ENCODE measurements at regions not wholly inside any gene's neighbourhood (a gene's known extent, or its start where the extent isn't known, plus 50 kb on each side); places are given as distances from the start of the nearest gene placed in this dataset.
"Not testable (repeated sequence)": the region's sequence is repeated elsewhere in the genome, so short reads cannot be mapped to it uniquely, and the experiment has no call there.

DNA sequence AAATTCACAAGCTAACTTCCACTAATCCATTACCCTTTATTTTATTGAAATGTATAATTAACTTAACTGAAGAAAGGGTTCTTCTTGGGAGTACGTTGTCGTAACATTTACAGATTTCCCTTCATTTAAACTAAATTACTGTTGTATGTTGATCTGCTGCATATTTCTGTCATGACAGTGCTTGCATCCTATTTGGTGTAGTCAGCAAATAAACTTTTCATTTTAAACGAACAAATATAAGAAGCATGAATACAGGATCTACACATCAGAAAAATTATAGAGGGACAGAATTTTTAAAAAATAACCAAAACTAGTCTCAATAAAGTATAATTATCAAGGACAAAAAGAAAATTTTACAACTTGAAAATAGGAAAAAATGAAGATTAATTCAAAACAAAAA is 66.5 kb upstream of the ZNF267 start:
- Histone ChIP-seq H3K4me1 (no peaks in the 10 kb centered on the region), H3K36me3 (no peaks in the 10 kb centered on the region), H3K9me3 (peaks cover 0 to 20% (median 4%) of the 10 kb centered on the region in 4 donors), H3K4me3 (no peak overlapping the region), H3K27me3 (no peaks in the 10 kb centered on the region), H3K27ac (replicated peaks in 1 of 4) (no peak overlapping the region)
- DNase-seq (ENCODE audit: extremely low spot score), result no peak
- TF ChIP-seq POLR2A (IDR thresholded peaks at IDR 0.05; ENCODE audit: low read depth) (no peak), POLR2AphosphoS5 (IDR thresholded peaks at IDR 0.05) (no peak), EP300 (IDR thresholded peaks at IDR 0.05) (no peak)
- TF ChIP-seq, protein P1, sequence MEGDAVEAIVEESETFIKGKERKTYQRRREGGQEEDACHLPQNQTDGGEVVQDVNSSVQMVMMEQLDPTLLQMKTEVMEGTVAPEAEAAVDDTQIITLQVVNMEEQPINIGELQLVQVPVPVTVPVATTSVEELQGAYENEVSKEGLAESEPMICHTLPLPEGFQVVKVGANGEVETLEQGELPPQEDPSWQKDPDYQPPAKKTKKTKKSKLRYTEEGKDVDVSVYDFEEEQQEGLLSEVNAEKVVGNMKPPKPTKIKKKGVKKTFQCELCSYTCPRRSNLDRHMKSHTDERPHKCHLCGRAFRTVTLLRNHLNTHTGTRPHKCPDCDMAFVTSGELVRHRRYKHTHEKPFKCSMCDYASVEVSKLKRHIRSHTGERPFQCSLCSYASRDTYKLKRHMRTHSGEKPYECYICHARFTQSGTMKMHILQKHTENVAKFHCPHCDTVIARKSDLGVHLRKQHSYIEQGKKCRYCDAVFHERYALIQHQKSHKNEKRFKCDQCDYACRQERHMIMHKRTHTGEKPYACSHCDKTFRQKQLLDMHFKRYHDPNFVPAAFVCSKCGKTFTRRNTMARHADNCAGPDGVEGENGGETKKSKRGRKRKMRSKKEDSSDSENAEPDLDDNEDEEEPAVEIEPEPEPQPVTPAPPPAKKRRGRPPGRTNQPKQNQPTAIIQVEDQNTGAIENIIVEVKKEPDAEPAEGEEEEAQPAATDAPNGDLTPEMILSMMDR (IDR thresholded peaks at IDR 0.05), result no peak
- intact Hi-C loops (cut with DNase I), result no loop called here
- WGBS, result 85% methylated on average over 3 of the region's 3 CpGs

DNA sequence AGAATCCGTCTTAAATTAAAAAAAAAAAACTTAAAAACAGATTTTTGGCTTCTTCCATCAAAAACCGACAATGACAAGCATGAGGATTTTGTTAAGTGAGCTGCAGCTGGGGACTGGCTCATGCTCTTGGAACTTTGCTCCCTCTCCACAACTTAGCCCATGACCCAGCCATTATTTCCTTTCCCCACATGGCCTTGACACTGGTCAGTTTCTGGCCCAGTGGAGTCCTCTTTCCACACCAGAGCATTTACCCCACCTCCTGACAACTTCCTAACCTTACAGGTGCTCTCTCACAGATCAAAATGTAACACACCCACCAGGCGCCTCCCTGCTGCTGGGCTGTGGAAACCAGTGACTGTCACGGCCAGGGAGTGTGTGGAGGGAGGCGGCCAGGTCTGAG is 62.7 kb upstream of the ZNF267 start:
- H3K27ac ChIP-seq (replicated peaks in 1 of 4), result no peak overlapping the region
- H3K9me3 ChIP-seq, result peaks cover 0 to 11% (median 0%) of the 10 kb centered on the region in 4 donors
- intact Hi-C loops (cut with DNase I), result no loop called here
- H3K4me3 ChIP-seq, result no peak overlapping the region
- 65% methylated on average over 5 of the region's 5 CpGs for WGBS
- no peaks in the 10 kb centered on the region for H3K27me3 ChIP-seq
- no peaks in the 10 kb centered on the region for H3K4me1 ChIP-seq
- no peak for DNase-seq (ENCODE audit: extremely low spot score)
- no peak for TF ChIP-seq POLR2AphosphoS5 (IDR thresholded peaks at IDR 0.05)
- no peak for TF ChIP-seq EP300 (IDR thresholded peaks at IDR 0.05)
- no peak for TF ChIP-seq POLR2A (IDR thresholded peaks at IDR 0.05; ENCODE audit: low read depth)
- TF ChIP-seq, protein P1 (IDR thresholded peaks at IDR 0.05), result no peak
- no peaks in the 10 kb centered on the region for H3K36me3 ChIP-seq

DNA sequence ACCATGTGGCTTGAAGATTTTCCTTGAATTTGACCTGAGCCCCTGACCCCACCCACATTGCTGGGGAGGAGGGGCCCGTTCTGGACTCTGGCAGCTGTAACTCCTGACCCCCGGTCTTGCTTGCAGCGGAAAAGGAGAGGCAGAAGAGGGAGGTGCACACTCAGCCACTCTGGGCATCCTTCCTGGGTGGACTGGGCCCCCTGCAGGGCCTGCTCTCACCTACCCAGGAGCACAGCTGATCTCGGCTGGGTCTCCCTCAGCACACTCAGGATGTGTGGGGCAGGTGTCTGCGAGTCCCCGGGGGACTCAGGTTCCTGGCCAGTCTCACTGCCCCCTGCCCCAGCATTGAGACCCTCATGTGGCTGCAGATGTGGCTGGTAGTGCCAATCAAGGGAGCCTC is 57.5 kb upstream of the ZNF267 start:
- intact Hi-C loops (cut with DNase I); H3K4me3 ChIP-seq; H3K36me3 ChIP-seq; H3K4me1 ChIP-seq; DNase-seq (ENCODE audit: extremely low spot score); H3K27ac ChIP-seq (replicated peaks in 1 of 4): not testable (repeated sequence)
- no CpG with 5 or more reads among the region's 6 CpGs for WGBS
- H3K27me3 ChIP-seq, result peaks cover 0 to 27% (median 5%) of the 10 kb centered on the region in 4 donors
- peaks cover 0 to 17% (median 7%) of the 10 kb centered on the region in 4 donors for H3K9me3 ChIP-seq

DNA sequence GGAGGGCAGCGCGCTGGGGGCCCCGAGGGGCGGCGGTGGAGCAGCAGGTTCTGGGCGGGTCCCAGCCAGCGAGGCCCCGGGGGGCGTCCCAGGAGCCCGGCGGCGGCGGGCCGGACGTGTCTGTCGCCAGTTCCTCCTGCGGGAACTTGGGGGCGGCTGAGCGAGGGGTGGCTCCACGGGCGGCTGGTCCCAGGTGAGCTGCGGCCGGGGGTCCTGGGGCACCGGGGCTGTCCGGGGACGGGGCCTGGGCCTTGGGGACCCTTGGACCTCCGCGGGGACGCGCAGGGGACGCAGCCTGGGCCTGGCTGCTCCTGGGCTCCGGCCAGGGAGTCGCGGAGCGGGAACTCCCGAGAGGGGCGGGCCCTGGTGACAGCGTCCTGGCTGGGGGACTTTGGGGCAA is 54.2 kb upstream of the ZNF267 start:
- Histone ChIP-seq H3K9me3 (peaks cover 0 to 21% (median 7%) of the 10 kb centered on the region in 4 donors), H3K27ac (replicated peaks in 1 of 4) (no peak overlapping the region), H3K4me1 (no peaks in the 10 kb centered on the region), H3K36me3 (no peaks in the 10 kb centered on the region), H3K27me3 (peaks cover 0 to 27% (median 5%) of the 10 kb centered on the region in 4 donors), H3K4me3 (no peak overlapping the region)
- no peak for DNase-seq (ENCODE audit: extremely low spot score)
- 15% methylated on average over 8 of the region's 38 CpGs for WGBS
- intact Hi-C loops (cut with DNase I), result no loop called here
- TF ChIP-seq, protein P1 (IDR thresholded peaks at IDR 0.05), result no peak
- TF ChIP-seq EP300 (IDR thresholded peaks at IDR 0.05), result no peak
- no peak for TF ChIP-seq POLR2AphosphoS5 (IDR thresholded peaks at IDR 0.05)
- TF ChIP-seq POLR2A (IDR thresholded peaks at IDR 0.05; ENCODE audit: low read depth), result no peak

DNA sequence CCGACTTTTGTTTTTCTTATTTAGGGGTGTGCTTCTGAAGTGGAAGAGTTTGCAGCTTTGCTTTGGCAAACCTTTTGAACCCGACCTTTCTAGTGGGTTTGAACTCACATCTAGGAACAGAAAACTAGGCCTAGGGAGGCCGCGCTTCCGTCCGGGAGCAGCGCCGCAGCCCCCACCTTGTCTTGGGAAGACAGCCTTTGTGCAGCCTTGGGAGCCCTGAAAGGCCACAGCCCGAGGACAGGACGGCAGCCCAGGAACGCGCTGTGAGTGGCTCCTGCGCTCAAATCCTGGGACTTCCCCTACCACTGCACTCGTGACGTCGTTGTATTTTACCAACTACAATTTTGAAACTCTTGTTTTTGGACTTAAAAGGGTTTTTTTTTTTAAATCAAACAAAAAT is 53.7 kb upstream of the ZNF267 start:
- H3K4me1 ChIP-seq, result no peaks in the 10 kb centered on the region
- peaks cover 0 to 27% (median 5%) of the 10 kb centered on the region in 4 donors for H3K27me3 ChIP-seq
- no peak overlapping the region for H3K4me3 ChIP-seq
- DNase-seq (ENCODE audit: extremely low spot score), result no peak
- TF ChIP-seq, protein P1 (IDR thresholded peaks at IDR 0.05), result no peak
- H3K27ac ChIP-seq (replicated peaks in 1 of 4), result no peak overlapping the region
- H3K9me3 ChIP-seq, result peaks cover 0 to 21% (median 7%) of the 10 kb centered on the region in 4 donors
- no peaks in the 10 kb centered on the region for H3K36me3 ChIP-seq
- intact Hi-C loops (cut with DNase I), result no loop called here
- WGBS, result 76% methylated on average over 16 of the region's 16 CpGs

Small RNA genes in the stretch of these regions (small RNA-seq; reads per million reads assigned to genes)
- gene AC074050.1, result 0 reads per million in 3 donors

Measured in esophagus muscularis mucosa (tissue), 4 donors.